ENCODE measurements at regions not wholly inside any gene's neighbourhood (a gene's known extent, or its start where the extent isn't known, plus 50 kb on each side); places are given as distances from the start of the nearest gene placed in this dataset.

GRCh38 chr13:22749626-22750025, 431.2 kb upstream of the SGCG start:
- 0% methylated on average over 1 of the region's 1 CpG for WGBS (ENCODE audit: insufficient coverage, low coverage, missing lambda C conversion rate)
- Histone ChIP-seq H3K27me3 (ENCODE audit: control insufficient read depth in 2 of 2, insufficient read depth in 2 of 2, low read length in 2 of 2) (no peaks in the 10 kb centered on the region; a peak in 2 of 5 replicates), H3K4me3 (no peak overlapping the region), H3K27ac (ENCODE audit: extremely low read depth, low read depth, low read length) (no peak overlapping the region), H3K9ac (ENCODE audit: insufficient read depth in 1 of 2, low read depth in 2 of 2, low read length in 2 of 2) (no peak overlapping the region), H3K4me2 (ENCODE audit: insufficient read depth, low read length) (no peak overlapping the region), H3K4me1 (replicated peaks in 1 of 2; ENCODE audit: control insufficient read depth in 2 of 2, insufficient read depth in 2 of 2, low read length in 2 of 2) (peaks cover 0 to 5% of the 10 kb centered on the region in 2 experiments; a peak in 3 of 5 replicates), H4K20me1 (replicated peaks; ENCODE audit: control insufficient read depth, insufficient read depth, low read length) (no peaks in the 10 kb centered on the region), H2AFZ (ENCODE audit: low read depth, low read length) (no peak overlapping the region), H3K9me3 (replicated peaks; ENCODE audit: control insufficient read depth, insufficient read depth, low read depth, low read length) (no peaks in the 10 kb centered on the region), H3K9me1 (ENCODE audit: control insufficient read depth, insufficient read depth, low read length) (no peaks in the 10 kb centered on the region), H3K36me3 (ENCODE audit: control insufficient read depth, insufficient read depth, low read length) (no peaks in the 10 kb centered on the region), H3K79me2 (ENCODE audit: control insufficient read depth, insufficient read depth, low read length) (no peaks in the 10 kb centered on the region)
- ATAC-seq (no peak), DNase-seq (ENCODE audit: extremely low read depth in 1 of 4, low spot score in 3 of 4) (no peak), FAIRE-seq (no peak)
- in situ Hi-C loops (cut with MboI), result no loop called here
- no TSS peak for BruUV-seq (replicated peaks)
- TF ChIP-seq RBM14 (IDR thresholded peaks at IDR 0.05; ENCODE audit: borderline replicate concordance, insufficient read depth, low read depth, low read length) (no peak), FOXK1 (CRISPR knock-in tag; IDR thresholded peaks at IDR 0.05; ENCODE audit: borderline replicate concordance) (no peak)
- CTCF ChIA-PET (ENCODE audit: low intra/inter-chr PET ratio), result no interaction called here
- POLR2A ChIA-PET, result no interaction called here
- intact Hi-C loops (cut with micrococcal nuclease), result no loop called here

- Histone ChIP-seq H3K9me3 (replicated peaks; ENCODE audit: control insufficient read depth, insufficient read depth, low read depth, low read length) (no peaks in the 10 kb centered on the region), H3K36me3 (ENCODE audit: control insufficient read depth, insufficient read depth, low read length) (no peaks in the 10 kb centered on the region), H3K4me2 (ENCODE audit: insufficient read depth, low read length) (no peak overlapping the region), H2AFZ (ENCODE audit: low read depth, low read length) (no peak overlapping the region), H4K20me1 (replicated peaks; ENCODE audit: control insufficient read depth, insufficient read depth, low read length) (no peaks in the 10 kb centered on the region), H3K9me1 (ENCODE audit: control insufficient read depth, insufficient read depth, low read length) (no peaks in the 10 kb centered on the region), H3K27me3 (ENCODE audit: control insufficient read depth in 2 of 2, insufficient read depth in 2 of 2, low read length in 2 of 2) (no peaks in the 10 kb centered on the region), H3K4me3 (no peak overlapping the region), H3K27ac (ENCODE audit: extremely low read depth, low read depth, low read length) (no peak overlapping the region), H3K9ac (ENCODE audit: insufficient read depth in 1 of 2, low read depth in 2 of 2, low read length in 2 of 2) (no peak overlapping the region), H3K4me1 (replicated peaks in 1 of 2; ENCODE audit: control insufficient read depth in 2 of 2, insufficient read depth in 2 of 2, low read length in 2 of 2) (no peaks in the 10 kb centered on the region), H3K79me2 (ENCODE audit: control insufficient read depth, insufficient read depth, low read length) (no peaks in the 10 kb centered on the region)
- no TSS peak for BruUV-seq (replicated peaks)
- 0% methylated on average over 3 of the region's 3 CpGs for WGBS (ENCODE audit: insufficient coverage, low coverage, missing lambda C conversion rate)
- DNase-seq (ENCODE audit: extremely low read depth in 1 of 4, low spot score in 3 of 4) (peak in 1 of 4 experiments; percentile 9), ATAC-seq (no peak), FAIRE-seq (no peak)
- POLR2A ChIA-PET, result no interaction called here
- intact Hi-C loops (cut with micrococcal nuclease), result no loop called here
- CTCF ChIA-PET (ENCODE audit: low intra/inter-chr PET ratio), result no interaction called here
- TF ChIP-seq CTCF (IDR thresholded peaks at IDR 0.05 in 2 of 3, conservative IDR thresholded peaks at IDR 0.05 in 1 of 3; ENCODE audit: insufficient read depth in 2 of 3, low read depth in 1 of 3, low read length in 3 of 3), result peak in 1 of 3 experiments; percentile 54; a peak in 2 of 6 replicates
- TF ChIP-seq MBD1 (CRISPR knock-in tag; IDR thresholded peaks at IDR 0.05), result no peak
- TF ChIP-seq RAD21 (CRISPR knock-in tag; conservative IDR thresholded peaks at IDR 0.05 in 1 of 2, IDR thresholded peaks at IDR 0.05 in 1 of 2), result peak; percentile 37 to 48; a peak in 3 of 4 replicates
- in situ Hi-C loops (cut with MboI), result no loop called here
Measured at GRCh38 chr13:22757530-22758120, 423.2 kb upstream of the SGCG start.
